ENCODE measurements at regions not wholly inside any gene's neighbourhood (a gene's known extent, or its start where the extent isn't known, plus 50 kb on each side); places are given as distances from the start of the nearest gene placed in this dataset.

- TF ChIP-seq EZH2phosphoT487 (IDR thresholded peaks at IDR 0.05; ENCODE audit: insufficient read depth, low read depth): no peak
- no peak for TF ChIP-seq EZH2 (IDR thresholded peaks at IDR 0.05; ENCODE audit: insufficient read depth, poor library complexity, severe bottlenecking)
Observed at GRCh38 chr10:33392706-33393105, 58.2 kb upstream of the NRP1 start.
